ENCODE measurements at regions not wholly inside any gene's neighbourhood (a gene's known extent, or its start where the extent isn't known, plus 50 kb on each side); places are given as distances from the start of the nearest gene placed in this dataset.

DNA sequence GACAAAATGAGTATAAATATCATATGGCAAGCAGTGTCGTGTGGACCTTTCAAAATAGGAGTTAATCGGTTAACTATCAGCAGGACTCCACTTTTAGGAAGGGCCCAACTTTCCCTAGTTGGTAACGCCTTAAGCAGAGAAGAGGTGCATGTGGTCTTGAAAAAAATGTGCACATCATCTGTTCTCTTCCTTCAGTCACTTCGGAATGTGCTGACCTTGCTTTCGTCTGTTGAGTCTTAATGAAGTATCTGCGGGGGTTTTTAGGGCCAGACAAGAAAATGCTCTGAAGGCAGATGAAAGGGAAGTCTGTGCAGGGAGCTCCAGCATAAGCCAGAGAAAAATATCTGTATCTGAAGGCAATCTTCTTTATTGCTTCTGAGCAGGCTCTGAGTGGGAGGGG is 185.2 kb downstream of the AEBP2 start:
- TF ChIP-seq CTCF (conservative IDR thresholded peaks at IDR 0.05; ENCODE audit: low read length) = no peak
- TF ChIP-seq EZH2phosphoT487 (IDR thresholded peaks at IDR 0.05; ENCODE audit: borderline replicate concordance) = no peak
